Lung (tissue), 11 donors: ENCODE measurements at regions not wholly inside any gene's neighbourhood (a gene's known extent, or its start where the extent isn't known, plus 50 kb on each side); places are given as distances from the start of the nearest gene placed in this dataset.

Experiments used
- ATAC-seq: fragments of 200-7000 bp; cut with Tn5 transposase; one replicate; pipeline ENCODE4 v1.9.1; 2020; ENCODE audit warnings: moderate number of reproducible peaks; ENCODE audit not compliant: insufficient read depth, low FRiP score
- DNase-seq, 3 donors: peaks; one replicate each; pipeline ENCODE4 v3.0.0-alpha.2; 2013 to 2017
- H3K27ac ChIP-seq, 2 donors: one replicate each; pipeline ENCODE4 v1.5.1; 2013; ENCODE audit warnings: mild to moderate bottlenecking in 2 of 2, moderate library complexity in 2 of 2, control low read depth in 1 of 2, inconsistent platforms in 1 of 2, low read depth in 1 of 2, low read length in 1 of 2
- H3K27me3 ChIP-seq, 3 donors: one replicate each; pipeline ENCODE4 v1.5.1; 2013; ENCODE audit warnings: low read length in 2 of 3; ENCODE audit not compliant: control insufficient read depth in 3 of 3, insufficient read depth in 3 of 3
- H3K36me3 ChIP-seq, 4 donors: one replicate each; pipeline ENCODE4 v1.5.1; 2013; ENCODE audit warnings: low read length in 4 of 4, mild to moderate bottlenecking in 1 of 4, moderate library complexity in 1 of 4; ENCODE audit not compliant: control insufficient read depth in 4 of 4, insufficient read depth in 4 of 4
- H3K4me1 ChIP-seq, 5 donors: one replicate each; pipeline ENCODE4 v1.5.1; 2013; ENCODE audit warnings: low read length in 5 of 5, mild to moderate bottlenecking in 2 of 5, moderate library complexity in 1 of 5; ENCODE audit not compliant: control insufficient read depth in 5 of 5, insufficient read depth in 5 of 5
- H3K4me3 ChIP-seq: one replicate; pipeline ENCODE4 v1.5.1; 2013; ENCODE audit warnings: mild to moderate bottlenecking, control low read depth, moderate library complexity
- H3K9ac ChIP-seq, 2 donors: one replicate each; pipeline ENCODE4 v1.5.1; 2013; ENCODE audit warnings: low read length in 2 of 2, control low read depth in 1 of 2; ENCODE audit not compliant: insufficient read depth in 1 of 2
- H3K9me3 ChIP-seq, 4 donors: one replicate each; pipeline ENCODE4 v1.5.1; 2013; ENCODE audit warnings: low read length in 3 of 4, mild to moderate bottlenecking in 1 of 4, moderate library complexity in 1 of 4; ENCODE audit not compliant: control insufficient read depth in 4 of 4, insufficient read depth in 3 of 4
- CTCF ChIP-seq: IDR thresholded peaks from 2 replicates; pipeline ENCODE4 v1.5.1; 2012; ENCODE audit warnings: mild to moderate bottlenecking; ENCODE audit errors: control extremely low read depth, extremely low read depth
- WGBS, 2 donors: extraction: QIAGEN DNeasy Blood & Tissue Kit; methylation state at CpG; one replicate each; pipeline ENCODE4 v1.1.7; 2013; 5-methylcytosine and 5-hydroxymethylcytosine counted together
- donor health status: control.
- donor health status: control.
- donor health status: Bipolar disorder and iron deficiency.
- donor health status: healthy.
- donor health status: DM: yes; HTN: yes; CAD: no.

- Histone ChIP-seq H3K4me1 (no peaks in the 10 kb centered on the region), H3K9me3 (peaks cover 0 to 2% (median 0%) of the 10 kb centered on the region in 4 donors), H3K4me3 (no peak overlapping the region), H3K27ac (no peak overlapping the region), H3K9ac (no peak overlapping the region), H3K27me3 (no peaks in the 10 kb centered on the region), H3K36me3 (no peaks in the 10 kb centered on the region)
- 88 to 90% methylated on average over 6 of the region's 6 CpGs for WGBS, 2 donors
- DNase-seq (no peak), ATAC-seq (no peak)
- TF ChIP-seq CTCF = no peak
Measured at GRCh38 chr5:57550132-57550531, 67.5 kb upstream of the ACTBL2 start.

- H3K4me1 ChIP-seq = no peaks in the 10 kb centered on the region
- ATAC-seq = no peak
Measured at GRCh38 chr5:57549566-57549965, 67.0 kb upstream of the ACTBL2 start.

GRCh38 chr5:57540823-57541222 is 58.2 kb upstream of the ACTBL2 start:
- Histone ChIP-seq H3K36me3 (no peaks in the 10 kb centered on the region), H3K9ac (no peak overlapping the region), H3K4me1 (no peaks in the 10 kb centered on the region), H3K4me3 (no peak overlapping the region), H3K27ac (no peak overlapping the region), H3K27me3 (no peaks in the 10 kb centered on the region), H3K9me3 (no peaks in the 10 kb centered on the region)
- no peak for TF ChIP-seq CTCF
- ATAC-seq = no peak
- WGBS, 2 donors = 85 to 92% methylated on average over 2 of the region's 2 CpGs
- no peak for DNase-seq

More at GRCh38 chr5:57549566-57549965, 67.0 kb upstream of the ACTBL2 start:
- Histone ChIP-seq H3K4me3 (no peak overlapping the region), H3K27ac (no peak overlapping the region), H3K9me3 (no peaks in the 10 kb centered on the region), H3K9ac (no peak overlapping the region), H3K36me3 (no peaks in the 10 kb centered on the region), H3K27me3 (no peaks in the 10 kb centered on the region)
- no peak for DNase-seq
- TF ChIP-seq CTCF = no peak

GRCh38 chr5:57539281-57539701 is 56.7 kb upstream of the ACTBL2 start:
- H3K27ac ChIP-seq = no peak overlapping the region
- 75 to 85% methylated on average over 3 of the region's 3 CpGs for WGBS, 2 donors
- no peak for DNase-seq
- H3K4me3 ChIP-seq = no peak overlapping the region
- H3K27me3 ChIP-seq = no peaks in the 10 kb centered on the region
- H3K36me3 ChIP-seq = no peaks in the 10 kb centered on the region
- TF ChIP-seq CTCF = no peak
- H3K4me1 ChIP-seq = no peaks in the 10 kb centered on the region
- H3K9ac ChIP-seq = no peak overlapping the region
- no peaks in the 10 kb centered on the region for H3K9me3 ChIP-seq
- ATAC-seq = no peak
